ENCODE measurements at regions not wholly inside any gene's neighbourhood (a gene's known extent, or its start where the extent isn't known, plus 50 kb on each side); places are given as distances from the start of the nearest gene placed in this dataset.
"Not testable (repeated sequence)": the region's sequence is repeated elsewhere in the genome, so short reads cannot be mapped to it uniquely, and the experiment has no call there.

DNA sequence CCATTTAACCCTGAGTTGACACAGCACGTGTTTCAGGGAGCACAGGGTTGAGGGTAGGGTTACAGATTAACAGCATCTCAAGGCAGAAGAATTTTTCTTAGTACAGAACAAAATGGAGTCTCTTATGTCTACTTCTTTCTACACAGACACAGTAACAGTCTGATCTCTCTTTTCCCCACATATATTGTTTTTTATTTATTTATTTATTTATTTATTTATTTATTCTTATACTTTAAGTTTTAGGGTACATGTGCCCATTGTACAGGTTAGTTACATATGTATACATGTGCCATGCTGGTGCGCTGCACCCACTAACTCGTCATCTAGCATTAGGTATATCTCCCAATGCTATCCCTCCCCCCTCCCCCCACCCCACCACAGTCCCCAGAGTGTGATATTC is 1725.6 kb downstream of the BRINP3 start:
- DNase-seq (ENCODE audit: low read depth); in situ Hi-C loops (cut with HindIII; ENCODE audit: low pct_unique_long_range_greater_than_20kb, low sequenced_read_pairs): not testable (repeated sequence)

- in situ Hi-C loops (cut with HindIII; ENCODE audit: low pct_unique_long_range_greater_than_20kb, low sequenced_read_pairs); DNase-seq (ENCODE audit: low read depth): not testable (repeated sequence)
Measured at GRCh38 chr1:188757747-188758146, 1719.9 kb downstream of the BRINP3 start.

DNA sequence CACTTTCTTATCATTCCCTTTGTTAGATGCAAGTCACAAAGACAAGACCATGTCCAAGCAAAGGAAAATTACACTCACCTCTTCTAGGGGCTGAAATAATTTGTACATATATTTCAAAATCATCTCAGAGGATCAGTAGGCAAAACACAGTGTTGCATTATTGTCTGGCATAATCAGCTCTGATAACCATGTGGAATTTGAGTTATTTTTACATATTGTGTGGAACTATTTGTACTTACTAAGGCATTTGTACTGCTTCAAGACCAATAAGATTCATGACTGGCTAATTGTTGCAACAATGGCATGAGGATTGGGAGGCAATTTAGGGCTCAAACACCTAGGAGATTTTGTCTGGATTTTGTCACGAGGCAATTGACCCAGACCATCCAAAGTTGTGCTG is 1716.4 kb downstream of the BRINP3 start:
- DNase-seq (ENCODE audit: low read depth) = no peak
- in situ Hi-C loops (cut with HindIII; ENCODE audit: low pct_unique_long_range_greater_than_20kb, low sequenced_read_pairs) = no loop called here

- in situ Hi-C loops (cut with HindIII; ENCODE audit: low pct_unique_long_range_greater_than_20kb, low sequenced_read_pairs) = no loop called here
- DNase-seq (ENCODE audit: low read depth) = no peak
Measured at GRCh38 chr1:188762166-188762743, 1715.4 kb downstream of the BRINP3 start.

GRCh38 chr1:188763541-188763940 is 1714.1 kb downstream of the BRINP3 start:
- DNase-seq (ENCODE audit: low read depth) = no peak
- in situ Hi-C loops (cut with HindIII; ENCODE audit: low pct_unique_long_range_greater_than_20kb, low sequenced_read_pairs) = no loop called here

DNA sequence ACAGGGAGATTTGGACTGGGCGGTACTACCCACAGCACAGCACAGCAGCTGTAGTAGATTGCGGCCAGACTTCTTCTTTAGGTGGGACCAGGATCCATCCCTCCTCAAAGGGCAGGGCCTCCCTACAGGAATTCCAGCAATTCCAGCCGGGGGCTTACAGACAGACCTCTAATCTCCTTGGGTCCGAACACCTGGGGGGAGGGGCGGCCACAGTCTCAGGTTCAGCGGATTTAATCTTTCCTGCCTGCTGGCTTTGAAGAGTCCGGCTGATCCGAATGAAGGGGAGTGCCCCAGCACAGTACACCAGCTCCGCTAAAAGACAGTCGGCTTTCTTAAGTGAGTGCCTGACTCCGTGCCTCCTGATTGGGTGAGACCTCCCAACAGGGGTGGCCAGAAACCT is 1708.5 kb downstream of the BRINP3 start:
- no peak for DNase-seq (ENCODE audit: low read depth)
- in situ Hi-C loops (cut with HindIII; ENCODE audit: low pct_unique_long_range_greater_than_20kb, low sequenced_read_pairs) = no loop called here

GRCh38 chr1:188769936-188770335 is 1707.7 kb downstream of the BRINP3 start:
- no peak for DNase-seq (ENCODE audit: low read depth)
- in situ Hi-C loops (cut with HindIII; ENCODE audit: low pct_unique_long_range_greater_than_20kb, low sequenced_read_pairs) = no loop called here

- in situ Hi-C loops (cut with HindIII; ENCODE audit: low pct_unique_long_range_greater_than_20kb, low sequenced_read_pairs) = no loop called here
- no peak for DNase-seq (ENCODE audit: low read depth)
Measured at GRCh38 chr1:188778578-188778977, 1699.1 kb downstream of the BRINP3 start.

- DNase-seq (ENCODE audit: low read depth) = peak; percentile 37
- in situ Hi-C loops (cut with HindIII; ENCODE audit: low pct_unique_long_range_greater_than_20kb, low sequenced_read_pairs) = no loop called here
Measured at GRCh38 chr1:188782220-188782841, 1695.3 kb downstream of the BRINP3 start.

DNA sequence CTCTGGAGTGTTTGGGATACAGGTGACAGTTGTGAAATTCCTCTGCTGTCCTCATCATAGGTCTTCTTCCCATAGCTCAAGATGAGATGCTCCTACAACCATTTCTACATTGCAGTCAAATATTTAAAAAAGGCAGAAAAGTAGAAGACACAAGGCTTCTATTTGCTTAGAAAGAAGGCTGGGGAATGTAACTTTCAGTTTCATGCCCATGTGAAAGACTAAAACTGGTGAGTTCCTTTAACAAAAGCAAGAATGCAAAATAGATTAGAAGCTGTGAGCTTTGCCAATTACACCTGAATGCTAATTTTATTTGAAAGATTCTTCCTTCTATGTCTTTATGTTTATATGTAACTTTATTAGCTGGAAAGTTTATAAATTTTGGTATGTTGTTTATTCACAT is 1682.7 kb downstream of the BRINP3 start:
- no peak for DNase-seq (ENCODE audit: low read depth)

GRCh38 chr1:188812153-188812552 is 1665.5 kb downstream of the BRINP3 start:
- DNase-seq (ENCODE audit: low read depth); in situ Hi-C loops (cut with HindIII; ENCODE audit: low pct_unique_long_range_greater_than_20kb, low sequenced_read_pairs): not testable (repeated sequence)

More for the DNA sequence above, 1682.7 kb downstream of the BRINP3 start:
- in situ Hi-C loops (cut with HindIII; ENCODE audit: low pct_unique_long_range_greater_than_20kb, low sequenced_read_pairs) = no loop called here

- DNase-seq (ENCODE audit: low read depth); in situ Hi-C loops (cut with HindIII; ENCODE audit: low pct_unique_long_range_greater_than_20kb, low sequenced_read_pairs): not testable (repeated sequence)
Measured at GRCh38 chr1:188812836-188813573, 1664.7 kb downstream of the BRINP3 start.

DNA sequence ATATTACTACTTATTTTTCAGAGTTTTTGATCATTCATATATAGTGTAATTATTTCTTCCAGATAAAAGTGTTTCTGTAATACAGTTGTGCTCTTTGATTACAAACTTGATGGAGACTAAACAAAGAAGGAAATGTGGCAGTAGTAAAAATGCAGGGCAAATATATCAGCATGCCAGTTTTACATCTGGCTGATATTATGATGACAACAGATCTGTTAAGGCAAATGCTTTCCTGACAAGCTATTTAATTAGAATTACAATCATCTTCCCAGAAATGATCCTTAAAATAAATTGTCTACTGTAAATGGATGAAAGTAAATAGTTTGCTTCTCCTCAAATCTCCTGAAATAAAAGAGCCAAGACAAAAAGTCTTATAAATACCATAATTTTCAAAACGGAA is 1659.8 kb downstream of the BRINP3 start:
- no peak for DNase-seq (ENCODE audit: low read depth)
- in situ Hi-C loops (cut with HindIII; ENCODE audit: low pct_unique_long_range_greater_than_20kb, low sequenced_read_pairs) = no loop called here

DNA sequence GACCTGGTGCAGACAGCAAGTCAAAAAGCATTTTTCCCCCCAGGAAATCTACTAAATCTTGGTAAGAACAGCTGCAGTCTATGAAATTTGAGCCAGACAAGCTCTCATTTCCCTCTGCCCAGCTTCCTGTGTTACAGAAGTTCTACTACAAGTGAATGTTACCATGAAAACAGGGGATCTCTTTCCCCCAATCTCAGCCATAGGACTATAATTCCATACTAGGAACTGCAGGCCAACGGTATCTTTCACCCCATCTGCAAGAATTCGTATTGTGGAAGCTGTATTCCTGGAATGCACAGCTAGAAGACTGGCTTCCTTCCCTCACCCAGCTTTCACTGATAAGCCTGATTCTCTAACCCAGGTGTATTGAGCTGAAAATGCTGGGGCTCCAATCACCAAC is 1655.4 kb downstream of the BRINP3 start:
- DNase-seq (ENCODE audit: low read depth) = no peak

GRCh38 chr1:188825471-188825870 is 1652.2 kb downstream of the BRINP3 start:
- in situ Hi-C loops (cut with HindIII; ENCODE audit: low pct_unique_long_range_greater_than_20kb, low sequenced_read_pairs) = no loop called here
- no peak for DNase-seq (ENCODE audit: low read depth)

More for the DNA sequence above, 1655.4 kb downstream of the BRINP3 start:
- in situ Hi-C loops (cut with HindIII; ENCODE audit: low pct_unique_long_range_greater_than_20kb, low sequenced_read_pairs) = no loop called here

- no peak for DNase-seq (ENCODE audit: low read depth)
- in situ Hi-C loops (cut with HindIII; ENCODE audit: low pct_unique_long_range_greater_than_20kb, low sequenced_read_pairs) = no loop called here
Measured at GRCh38 chr1:188826800-188827199, 1650.9 kb downstream of the BRINP3 start.

- no peak for DNase-seq (ENCODE audit: low read depth)
- in situ Hi-C loops (cut with HindIII; ENCODE audit: low pct_unique_long_range_greater_than_20kb, low sequenced_read_pairs) = no loop called here
Measured at GRCh38 chr1:188827400-188827799, 1650.3 kb downstream of the BRINP3 start.

DNA sequence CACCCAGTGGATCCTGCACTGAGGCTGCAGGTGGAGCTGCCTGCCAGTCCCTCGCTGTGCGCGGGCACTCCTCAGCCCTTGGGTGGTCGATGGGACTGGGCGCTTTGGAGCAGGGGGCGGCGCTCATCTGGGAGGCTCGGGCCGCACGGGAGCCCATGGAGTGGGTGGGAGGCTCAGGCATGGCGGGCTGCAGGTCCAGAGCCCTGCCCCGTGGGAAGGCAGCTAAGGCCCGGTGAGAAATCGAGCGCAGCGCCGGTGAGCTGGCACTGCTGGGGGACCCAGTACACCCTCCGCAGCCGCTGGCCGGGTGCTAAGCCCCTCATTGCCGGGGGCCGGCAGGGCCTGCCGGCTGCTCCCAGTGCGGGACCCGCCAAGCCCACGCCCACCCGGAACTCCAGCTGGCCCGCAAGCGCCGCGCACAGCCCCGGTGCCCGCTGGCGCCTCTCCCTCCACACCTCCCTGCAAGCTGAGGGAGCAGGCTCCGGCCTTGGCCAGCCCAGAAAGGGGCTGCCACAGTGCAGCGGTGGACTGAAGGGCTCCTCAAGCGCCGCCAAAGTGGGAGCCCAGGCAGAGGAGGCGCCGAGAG is 1636.5 kb downstream of the BRINP3 start:
- DNase-seq (ENCODE audit: low read depth); in situ Hi-C loops (cut with HindIII; ENCODE audit: low pct_unique_long_range_greater_than_20kb, low sequenced_read_pairs): not testable (repeated sequence)

DNA sequence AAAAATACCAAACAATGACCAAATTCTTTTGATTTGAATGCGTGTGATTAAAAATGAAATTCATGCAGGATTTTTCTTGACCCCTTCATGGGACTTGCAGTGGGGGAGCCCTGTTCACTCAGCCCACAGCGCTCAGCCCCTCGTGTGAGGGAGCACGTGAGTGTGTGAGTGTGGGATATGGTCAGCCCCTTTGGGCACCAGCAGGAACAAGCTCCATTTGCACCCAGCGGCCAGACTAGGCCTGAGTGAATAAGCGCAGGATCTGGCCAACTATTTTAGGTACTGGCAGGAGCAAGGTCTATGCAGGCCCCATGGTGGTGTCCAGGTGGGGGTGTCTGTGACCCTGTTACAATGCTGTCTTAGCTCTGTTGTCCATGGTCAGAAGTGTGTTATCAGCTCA is 1631.2 kb downstream of the BRINP3 start:
- in situ Hi-C loops (cut with HindIII; ENCODE audit: low pct_unique_long_range_greater_than_20kb, low sequenced_read_pairs) = no loop called here
- no peak for DNase-seq (ENCODE audit: low read depth)
